KOPT-K1 (cell line): ENCODE measurements at regions not wholly inside any gene's neighbourhood (a gene's known extent, or its start where the extent isn't known, plus 50 kb on each side); places are given as distances from the start of the nearest gene placed in this dataset.

Experiments used
- H3K27ac ChIP-seq: fragments of 200-600 bp; sonication (generic); 2 replicates; pipeline ENCODE4 v1.5.1; 2016; ENCODE audit warnings: antibody characterized with exemption, mild to moderate bottlenecking, low read depth, low read length; ENCODE audit not compliant: poor library complexity, severe bottlenecking
- H3K36me3 ChIP-seq: fragments of 200-600 bp; sonication (generic); 2 replicates; pipeline ENCODE4 v1.5.1; 2017; ENCODE audit warnings: antibody characterized with exemption, mild to moderate bottlenecking, low read length, moderate library complexity; ENCODE audit not compliant: insufficient read depth
- H3K9me3 ChIP-seq: fragments of 200-600 bp; sonication (generic); 2 replicates; pipeline ENCODE4 v1.5.1; 2017; ENCODE audit warnings: antibody characterized with exemption, low read length, mild to moderate bottlenecking; ENCODE audit not compliant: insufficient read depth, poor library complexity, severe bottlenecking

DNA sequence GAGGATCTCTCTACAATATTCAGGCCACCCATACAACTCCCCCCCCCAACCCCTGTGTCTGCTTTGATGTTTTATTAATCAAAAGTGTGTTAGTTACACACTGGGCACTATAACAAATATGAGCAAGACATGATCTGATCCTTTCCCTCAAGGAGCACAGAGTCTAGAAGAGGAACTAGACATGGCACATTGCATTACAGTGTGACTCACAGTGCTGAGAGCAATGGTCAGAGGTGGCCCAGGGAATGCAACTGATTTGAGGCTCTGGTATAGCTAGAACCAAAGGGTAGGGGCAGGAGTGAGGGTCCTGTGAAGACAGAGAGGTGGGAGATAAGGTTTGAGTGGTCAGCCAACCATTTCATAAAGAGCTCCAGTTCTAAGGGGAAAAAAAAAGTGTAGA lies 539.2 kb downstream of the ACTL7B start:
- H3K27ac ChIP-seq: no peak overlapping the region
- H3K9me3 ChIP-seq: no peaks in the 10 kb centered on the region
- H3K36me3 ChIP-seq: no peaks in the 10 kb centered on the region

DNA sequence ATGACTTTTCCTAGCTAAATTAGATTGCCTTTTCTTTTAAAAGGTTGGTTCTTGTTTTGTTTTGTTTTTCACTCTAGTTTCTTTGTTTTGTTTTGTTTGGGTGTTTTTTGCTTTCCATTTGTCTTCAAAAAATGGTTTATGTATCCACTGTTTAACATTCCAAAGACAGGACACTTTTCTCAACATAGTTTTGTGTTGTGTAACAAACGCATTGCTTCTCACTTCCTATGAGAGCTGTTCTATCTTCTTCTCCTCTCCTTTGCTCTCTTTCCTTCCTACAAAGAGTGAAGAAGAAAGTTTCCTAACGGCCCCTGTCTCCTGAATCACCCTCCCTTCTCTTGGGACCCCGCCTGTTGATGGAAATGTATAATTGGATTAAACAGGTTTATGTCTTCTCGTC lies 539.7 kb downstream of the ACTL7B start:
- H3K27ac ChIP-seq: no peak overlapping the region
- H3K36me3 ChIP-seq: no peaks in the 10 kb centered on the region

DNA sequence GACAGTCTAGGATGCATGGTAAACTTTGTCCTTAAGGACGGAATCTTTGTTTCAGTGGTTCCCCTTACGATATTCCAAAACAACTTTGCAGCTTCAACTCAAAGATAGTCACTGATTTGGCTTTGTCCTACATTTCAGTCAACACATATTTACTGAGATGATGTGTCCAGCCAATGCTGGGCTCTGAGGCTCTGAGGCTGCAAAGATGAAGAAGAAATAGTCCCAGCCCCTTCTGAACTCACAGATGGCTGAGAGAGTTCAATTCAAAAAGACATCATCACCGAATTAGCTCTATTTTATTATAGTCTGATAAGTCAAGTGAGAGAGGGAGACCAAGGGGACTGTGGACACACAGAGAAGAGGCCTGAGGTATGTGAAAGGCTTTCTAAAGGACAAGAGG lies 544.0 kb downstream of the ACTL7B start:
- no peaks in the 10 kb centered on the region for H3K36me3 ChIP-seq
- no peak overlapping the region for H3K27ac ChIP-seq
- no peaks in the 10 kb centered on the region for H3K9me3 ChIP-seq

More for the DNA sequence above, 539.7 kb downstream of the ACTL7B start:
- no peaks in the 10 kb centered on the region for H3K9me3 ChIP-seq

DNA sequence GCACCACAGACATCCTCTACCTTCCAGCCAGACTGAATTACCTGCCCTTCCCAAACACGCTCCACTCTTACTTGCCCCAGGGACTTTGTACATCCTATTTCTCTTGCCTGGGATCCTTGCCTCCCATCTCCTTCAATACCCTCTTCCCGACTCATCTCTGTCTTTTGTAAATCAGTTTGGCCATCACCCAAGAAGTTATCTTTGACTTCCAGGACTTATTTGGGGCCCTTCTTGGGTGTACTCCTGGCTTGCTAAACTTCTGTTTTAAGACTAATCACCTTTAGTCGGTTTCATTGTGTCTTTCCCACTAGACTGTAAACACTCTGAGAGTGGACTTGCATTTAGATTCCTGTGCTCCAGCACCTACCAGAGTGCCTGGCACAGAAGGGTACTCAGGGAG lies 545.6 kb downstream of the ACTL7B start:
- H3K36me3 ChIP-seq: no peaks in the 10 kb centered on the region
- no peaks in the 10 kb centered on the region for H3K9me3 ChIP-seq
- no peak overlapping the region for H3K27ac ChIP-seq

DNA sequence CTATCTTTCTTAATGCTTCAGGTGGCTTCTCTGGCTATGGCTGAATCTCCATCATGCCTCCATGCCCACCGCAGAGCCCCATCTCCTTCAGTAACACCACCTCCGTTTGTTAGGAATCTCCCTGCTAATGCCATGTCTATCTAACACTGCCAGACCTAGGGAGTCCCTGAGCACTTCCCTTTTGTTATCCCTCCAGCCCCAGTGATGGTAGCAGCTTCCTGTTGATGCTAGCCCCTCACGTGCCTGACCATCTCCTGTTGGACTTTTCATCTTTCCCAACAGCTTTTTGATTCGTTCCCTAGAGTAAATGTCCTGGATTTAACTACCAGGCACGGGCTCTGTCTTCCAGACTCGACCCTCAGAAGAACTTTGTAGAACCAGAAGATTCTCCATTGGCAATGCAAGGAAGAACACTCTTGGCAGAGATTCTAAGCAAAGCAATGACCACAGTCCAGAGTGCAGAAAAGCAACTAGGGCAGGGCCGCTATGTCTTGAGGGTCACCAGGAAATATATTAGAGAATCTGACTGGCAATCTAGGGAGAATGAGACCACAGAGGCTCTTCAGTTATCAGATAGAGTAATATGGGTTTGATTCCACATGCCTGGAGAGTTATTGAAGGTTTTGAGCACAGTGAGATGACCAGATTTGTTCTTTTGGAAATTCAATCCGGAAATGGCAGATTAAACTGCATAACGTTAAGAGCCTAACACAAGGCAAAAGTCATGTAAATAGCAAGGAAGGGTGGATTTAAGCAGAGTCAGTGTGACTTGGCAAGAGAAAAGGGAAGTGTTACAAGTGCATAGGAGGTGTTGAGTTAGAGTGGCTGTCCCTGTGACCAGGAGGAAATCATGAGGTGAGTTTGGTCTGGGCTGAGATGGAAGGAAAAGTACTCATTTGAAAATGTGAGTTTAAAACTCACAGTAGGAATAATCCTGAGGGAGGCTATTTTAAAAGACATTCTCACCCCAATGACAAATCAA lies 555.2 kb downstream of the ACTL7B start:
- H3K27ac ChIP-seq: no peak overlapping the region
- H3K9me3 ChIP-seq: no peaks in the 10 kb centered on the region
- H3K36me3 ChIP-seq: no peaks in the 10 kb centered on the region

DNA sequence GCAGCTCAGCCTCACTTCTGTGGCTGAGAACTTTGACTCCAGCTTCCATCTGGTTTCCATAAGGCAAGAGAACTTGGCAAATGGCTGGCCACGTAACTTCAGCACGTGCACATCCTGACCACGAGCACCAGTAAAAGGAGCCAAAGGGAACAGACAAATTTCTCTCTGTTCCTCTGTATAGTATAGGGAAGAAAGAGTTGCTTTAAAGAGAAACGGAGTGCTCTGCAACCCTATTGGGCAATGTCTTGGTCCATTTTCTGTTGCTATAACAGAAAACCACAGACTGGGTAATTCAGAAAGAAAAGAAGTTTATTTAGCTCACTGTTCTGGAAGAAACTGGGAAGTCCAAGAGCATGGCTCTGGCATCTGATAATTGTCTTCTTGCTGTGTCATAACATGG lies 558.7 kb downstream of the ACTL7B start:
- Histone ChIP-seq H3K9me3 (no peaks in the 10 kb centered on the region), H3K27ac (no peak overlapping the region), H3K36me3 (no peaks in the 10 kb centered on the region)

DNA sequence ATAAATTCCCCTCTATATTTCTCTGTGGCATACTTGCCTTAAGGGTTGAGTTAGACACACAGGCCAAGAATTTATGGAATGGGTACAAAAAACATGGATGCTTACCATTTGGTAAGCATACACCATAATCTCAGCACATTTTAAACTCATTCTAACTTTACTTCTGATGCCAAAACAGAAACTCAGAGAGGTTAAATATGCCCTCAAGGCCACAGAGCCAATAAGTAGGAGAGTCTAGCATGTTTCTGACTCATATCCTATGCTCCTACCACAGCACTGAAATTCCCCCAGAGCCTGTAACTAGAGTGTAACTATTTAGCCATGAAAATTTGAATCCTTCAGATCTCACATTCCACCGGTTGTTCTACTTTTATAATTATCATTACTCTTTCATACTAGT lies 559.7 kb downstream of the ACTL7B start:
- Histone ChIP-seq H3K27ac (no peak overlapping the region), H3K9me3 (no peaks in the 10 kb centered on the region), H3K36me3 (no peaks in the 10 kb centered on the region)

DNA sequence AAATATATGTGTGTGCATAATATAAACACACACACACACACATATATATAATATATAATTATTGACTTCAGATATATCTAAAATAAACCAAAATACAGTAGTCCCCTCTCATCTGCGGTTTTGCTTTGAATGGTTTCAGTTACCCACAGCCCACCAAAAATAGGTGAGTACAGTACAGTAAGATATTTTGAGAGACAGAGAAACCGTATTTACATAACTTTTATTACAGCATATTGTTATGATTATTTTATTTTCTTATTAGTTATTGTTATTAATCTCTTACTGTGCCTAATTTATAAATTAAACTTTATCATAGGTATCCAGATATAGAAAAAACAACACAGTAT lies 564.2 kb downstream of the ACTL7B start:
- Histone ChIP-seq H3K9me3 (no peaks in the 10 kb centered on the region), H3K36me3 (no peaks in the 10 kb centered on the region), H3K27ac (no peak overlapping the region)

DNA sequence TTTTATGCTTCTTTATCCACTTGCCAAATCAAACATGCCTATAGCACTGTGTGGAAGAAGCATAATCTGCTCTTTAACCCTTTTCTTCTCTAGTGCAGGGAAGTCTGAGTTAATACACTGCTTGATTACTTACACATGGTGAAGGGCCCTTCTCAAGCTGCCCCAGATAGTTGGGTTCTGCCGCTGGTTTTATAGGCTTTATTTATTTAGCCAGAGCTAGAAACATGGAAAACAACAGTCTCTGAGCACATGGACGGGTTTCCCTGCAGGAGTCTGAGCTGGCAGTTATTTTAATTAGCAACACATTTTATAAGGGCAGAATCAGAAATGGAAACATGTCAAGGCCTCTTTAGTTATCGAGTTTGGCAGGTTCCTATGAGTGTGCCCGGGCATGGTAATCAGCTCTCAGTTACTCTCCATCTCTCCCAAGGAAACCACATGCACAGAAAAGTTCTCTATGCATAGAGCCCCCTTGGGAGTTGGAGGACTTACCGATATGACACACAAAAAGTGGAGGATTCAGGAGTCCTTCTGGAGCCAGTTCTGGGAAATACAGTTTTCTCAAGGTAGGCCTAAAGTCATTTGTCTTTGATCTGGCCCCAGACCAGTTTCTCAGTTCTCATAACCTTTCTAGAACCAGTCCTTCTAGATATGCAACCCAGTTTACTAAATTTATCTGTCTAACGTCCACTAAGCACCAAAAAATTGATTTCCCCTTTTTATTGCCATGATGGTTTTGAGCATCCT lies 564.8 kb downstream of the ACTL7B start:
- Histone ChIP-seq H3K36me3 (no peaks in the 10 kb centered on the region), H3K27ac (no peak overlapping the region), H3K9me3 (no peaks in the 10 kb centered on the region)

DNA sequence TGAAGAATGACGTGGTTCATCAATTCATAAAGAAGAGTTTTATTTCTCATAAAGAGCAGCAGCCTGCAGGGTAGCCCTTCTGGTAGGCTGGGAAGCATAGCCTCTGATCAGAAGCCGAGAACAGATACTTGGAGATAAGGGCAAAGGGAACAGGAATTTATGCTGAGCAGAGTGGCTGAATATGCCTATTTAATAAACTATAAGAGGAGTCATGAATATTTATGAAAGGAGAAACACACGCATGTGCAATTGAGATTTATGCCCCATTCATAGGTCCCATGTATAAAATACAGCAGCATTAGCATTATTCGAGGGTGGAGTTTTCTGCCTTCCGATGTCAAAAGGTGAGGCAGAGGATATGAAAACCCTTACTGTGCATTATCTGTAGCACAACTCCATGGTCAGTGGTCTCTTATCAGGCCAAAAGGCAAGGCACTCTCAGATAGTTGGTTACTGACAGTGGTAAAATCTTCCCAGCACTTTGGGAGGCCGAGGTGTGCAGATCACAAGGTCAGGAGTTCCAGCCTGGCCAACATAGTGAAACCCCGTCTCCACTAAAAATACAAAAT lies 569.1 kb downstream of the ACTL7B start:
- no peak overlapping the region for H3K27ac ChIP-seq
- no peaks in the 10 kb centered on the region for H3K36me3 ChIP-seq
- no peaks in the 10 kb centered on the region for H3K9me3 ChIP-seq

DNA sequence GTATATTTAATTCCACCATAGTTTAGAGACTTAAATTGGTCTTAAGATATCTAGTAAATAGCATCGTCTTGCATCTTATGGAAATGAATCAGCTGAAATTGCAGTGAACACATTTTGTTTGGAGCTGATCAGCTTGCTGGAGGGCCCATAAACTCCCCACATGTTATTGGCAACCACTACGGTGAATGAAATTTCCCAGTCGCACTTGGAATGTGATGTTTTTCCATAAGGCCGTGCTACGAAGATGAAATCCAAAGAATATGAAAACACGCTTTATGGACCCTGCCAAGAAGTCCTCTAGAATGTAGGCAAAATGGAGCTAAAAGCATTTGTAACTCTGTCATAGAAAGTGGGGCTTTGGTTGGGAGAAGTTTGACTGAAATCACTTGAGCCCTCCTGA lies 572.1 kb downstream of the ACTL7B start:
- no peak overlapping the region for H3K27ac ChIP-seq
- H3K36me3 ChIP-seq: no peaks in the 10 kb centered on the region
- H3K9me3 ChIP-seq: no peaks in the 10 kb centered on the region

DNA sequence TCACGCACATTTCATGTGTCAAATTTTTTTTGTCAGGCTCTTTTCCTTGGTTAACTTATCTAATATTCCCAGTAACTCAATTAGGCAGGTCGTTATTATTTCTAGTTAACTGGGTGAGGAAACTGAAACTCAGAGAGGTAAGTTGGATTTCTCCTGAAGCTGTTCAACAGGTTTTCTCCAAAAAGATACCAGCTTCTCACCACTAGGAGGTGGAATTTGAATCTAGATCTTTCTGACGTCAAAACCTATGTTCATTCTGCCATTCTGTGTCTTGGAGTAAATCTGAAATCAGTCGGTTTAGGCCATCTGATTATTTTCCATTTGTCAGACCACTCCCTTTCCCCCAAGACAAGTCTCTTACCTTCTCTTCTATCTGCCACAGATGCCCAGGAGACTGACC lies 572.9 kb downstream of the ACTL7B start:
- H3K27ac ChIP-seq: no peak overlapping the region
- no peaks in the 10 kb centered on the region for H3K9me3 ChIP-seq
- no peaks in the 10 kb centered on the region for H3K36me3 ChIP-seq

DNA sequence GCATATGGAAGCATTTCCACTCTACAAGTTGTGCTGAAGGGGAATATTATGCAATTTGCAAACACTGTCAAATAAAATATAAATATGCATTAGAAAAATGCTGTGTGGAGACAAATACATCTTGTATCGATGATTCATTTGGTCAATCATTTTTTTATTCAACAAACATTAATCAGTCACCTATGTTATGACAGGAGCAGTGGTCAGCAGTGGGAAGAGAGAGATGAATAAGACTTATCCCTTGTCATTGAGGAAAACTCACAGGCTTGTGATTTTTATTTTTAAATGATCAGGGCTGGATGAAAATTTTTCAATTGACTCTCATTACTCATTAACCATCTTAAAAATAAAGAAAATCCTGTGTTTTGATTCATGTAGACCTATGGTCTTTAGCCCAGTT lies 574.1 kb downstream of the ACTL7B start:
- Histone ChIP-seq H3K27ac (no peak overlapping the region), H3K9me3 (no peaks in the 10 kb centered on the region), H3K36me3 (no peaks in the 10 kb centered on the region)

DNA sequence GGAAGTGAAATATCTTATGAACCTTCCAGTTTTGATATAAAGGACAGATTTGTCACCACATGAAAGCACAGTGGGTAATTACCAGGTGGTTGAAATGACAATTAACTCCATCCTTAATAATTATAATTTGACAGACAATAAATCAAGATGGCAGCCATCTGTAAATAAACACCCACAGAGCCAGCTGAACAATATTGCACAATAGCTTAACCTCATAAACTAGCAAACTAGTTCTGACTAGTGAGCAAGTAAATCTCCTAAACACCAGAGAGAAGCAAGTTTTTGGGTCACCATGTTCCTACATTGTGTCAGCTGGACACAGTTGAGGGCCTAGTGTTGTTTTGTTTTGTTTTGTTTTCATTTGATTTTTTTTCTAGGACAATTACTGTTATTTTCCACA lies 577.4 kb downstream of the ACTL7B start:
- Histone ChIP-seq H3K36me3 (no peaks in the 10 kb centered on the region), H3K9me3 (no peaks in the 10 kb centered on the region), H3K27ac (no peak overlapping the region)

DNA sequence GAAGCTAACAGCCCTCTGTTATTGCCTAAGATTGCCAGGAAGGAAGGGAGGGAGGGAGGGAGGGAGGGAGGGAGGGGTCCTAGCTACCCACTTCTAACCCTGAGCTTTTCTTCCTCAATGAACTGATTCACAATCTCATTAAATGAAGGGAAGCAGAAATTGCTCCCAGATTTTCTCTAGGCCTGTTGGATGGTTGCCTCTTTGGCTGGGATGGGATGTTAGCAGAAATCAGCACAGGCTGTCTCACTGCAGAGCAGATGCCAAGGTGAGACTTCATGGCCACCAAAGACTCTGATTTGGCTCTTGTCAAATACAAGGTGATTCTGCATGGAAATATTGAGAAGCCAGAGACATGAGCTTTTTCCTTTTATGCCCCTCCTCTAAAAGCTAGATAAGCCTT lies 578.6 kb downstream of the ACTL7B start:
- Histone ChIP-seq H3K27ac (no peak overlapping the region), H3K9me3 (no peaks in the 10 kb centered on the region), H3K36me3 (no peaks in the 10 kb centered on the region)
